ENCODE measurements at regions not wholly inside any gene's neighbourhood (a gene's known extent, or its start where the extent isn't known, plus 50 kb on each side); places are given as distances from the start of the nearest gene placed in this dataset.

DNA sequence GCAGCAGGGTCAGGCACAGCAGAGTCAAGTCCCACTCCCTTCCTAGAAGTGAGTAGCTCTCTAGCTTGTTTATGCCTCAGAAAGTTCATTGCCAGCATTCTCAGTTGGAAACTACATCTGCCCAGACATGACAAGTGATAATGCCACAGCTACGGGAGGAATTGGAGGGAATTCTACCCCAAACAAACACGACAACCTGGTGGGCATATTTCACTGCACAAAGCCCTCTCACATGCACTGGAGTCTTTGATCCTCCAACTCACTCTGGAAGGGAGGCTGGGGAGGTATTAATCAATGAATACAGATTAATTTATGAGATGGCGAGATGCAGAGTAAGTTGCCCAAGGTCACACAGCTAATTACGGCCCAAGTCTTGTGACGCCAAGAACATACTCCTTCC lies 126.0 kb upstream of the MGMT start:
- in situ Hi-C loops (cut with MboI; ENCODE audit: low sequenced_read_pairs, unreplicated experiment), result no loop called here
- DNase-seq (ENCODE audit: low spot score), result no peak
- TF ChIP-seq, protein P1, sequence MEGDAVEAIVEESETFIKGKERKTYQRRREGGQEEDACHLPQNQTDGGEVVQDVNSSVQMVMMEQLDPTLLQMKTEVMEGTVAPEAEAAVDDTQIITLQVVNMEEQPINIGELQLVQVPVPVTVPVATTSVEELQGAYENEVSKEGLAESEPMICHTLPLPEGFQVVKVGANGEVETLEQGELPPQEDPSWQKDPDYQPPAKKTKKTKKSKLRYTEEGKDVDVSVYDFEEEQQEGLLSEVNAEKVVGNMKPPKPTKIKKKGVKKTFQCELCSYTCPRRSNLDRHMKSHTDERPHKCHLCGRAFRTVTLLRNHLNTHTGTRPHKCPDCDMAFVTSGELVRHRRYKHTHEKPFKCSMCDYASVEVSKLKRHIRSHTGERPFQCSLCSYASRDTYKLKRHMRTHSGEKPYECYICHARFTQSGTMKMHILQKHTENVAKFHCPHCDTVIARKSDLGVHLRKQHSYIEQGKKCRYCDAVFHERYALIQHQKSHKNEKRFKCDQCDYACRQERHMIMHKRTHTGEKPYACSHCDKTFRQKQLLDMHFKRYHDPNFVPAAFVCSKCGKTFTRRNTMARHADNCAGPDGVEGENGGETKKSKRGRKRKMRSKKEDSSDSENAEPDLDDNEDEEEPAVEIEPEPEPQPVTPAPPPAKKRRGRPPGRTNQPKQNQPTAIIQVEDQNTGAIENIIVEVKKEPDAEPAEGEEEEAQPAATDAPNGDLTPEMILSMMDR (IDR thresholded peaks at IDR 0.05; ENCODE audit: borderline replicate concordance, control extremely low read depth, extremely low read depth, insufficient read depth, missing control alignments), result no peak

DNA sequence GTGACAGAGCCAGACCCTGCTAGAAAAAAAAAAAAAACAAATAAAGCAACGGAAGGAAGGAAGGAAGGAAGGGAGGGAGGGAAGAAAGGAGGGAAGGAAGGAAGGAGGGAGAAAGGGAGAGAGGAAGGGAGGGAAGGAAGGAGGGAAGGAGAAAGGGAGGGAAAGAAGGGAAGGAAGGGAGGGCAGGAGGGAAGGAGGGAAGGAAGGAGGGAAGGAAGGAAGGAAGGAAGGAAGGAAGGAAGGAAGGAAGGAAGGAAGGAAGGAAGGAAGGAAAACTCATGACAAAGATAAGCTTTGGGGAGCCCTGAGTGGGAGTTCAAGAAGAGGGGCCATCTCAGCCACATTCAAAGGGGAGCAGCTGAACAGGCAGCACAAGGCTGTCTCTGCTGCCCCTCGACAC lies 124.7 kb upstream of the MGMT start:
- TF ChIP-seq, protein P1 (IDR thresholded peaks at IDR 0.05; ENCODE audit: borderline replicate concordance, control extremely low read depth, extremely low read depth, insufficient read depth, missing control alignments), result no peak
- DNase-seq (ENCODE audit: low spot score), result no peak
- in situ Hi-C loops (cut with MboI; ENCODE audit: low sequenced_read_pairs, unreplicated experiment), result no loop called here

- in situ Hi-C loops (cut with MboI; ENCODE audit: low sequenced_read_pairs, unreplicated experiment), result no loop called here
- no peak for DNase-seq (ENCODE audit: low spot score)
- TF ChIP-seq, protein P1 (IDR thresholded peaks at IDR 0.05; ENCODE audit: borderline replicate concordance, control extremely low read depth, extremely low read depth, insufficient read depth, missing control alignments), result no peak
Measured at GRCh38 chr10:129343141-129343540, 123.9 kb upstream of the MGMT start.

DNA sequence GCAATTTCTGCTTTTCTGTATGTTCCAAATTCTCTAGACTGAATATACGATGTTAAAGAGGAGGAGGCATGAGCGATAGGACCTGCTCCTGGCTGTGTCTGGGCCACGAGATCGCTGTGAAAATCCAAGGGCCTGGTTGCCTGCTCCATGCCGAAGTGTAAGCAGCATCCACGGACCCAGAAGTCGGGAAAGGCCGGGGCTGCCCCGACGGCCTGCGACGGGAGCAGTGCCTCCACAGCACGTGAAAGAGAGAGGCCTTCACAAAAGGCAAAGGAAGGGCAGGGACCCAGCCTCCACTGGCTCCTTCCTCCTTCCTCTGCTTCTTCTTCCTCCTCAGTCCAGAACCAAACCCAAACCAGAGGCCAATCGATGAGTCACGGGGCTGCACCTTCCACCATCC lies 122.9 kb upstream of the MGMT start:
- TF ChIP-seq, protein P1 (IDR thresholded peaks at IDR 0.05; ENCODE audit: borderline replicate concordance, control extremely low read depth, extremely low read depth, insufficient read depth, missing control alignments), result no peak
- no peak for DNase-seq (ENCODE audit: low spot score)
- in situ Hi-C loops (cut with MboI; ENCODE audit: low sequenced_read_pairs, unreplicated experiment), result no loop called here

- TF ChIP-seq, protein P1 (IDR thresholded peaks at IDR 0.05; ENCODE audit: borderline replicate concordance, control extremely low read depth, extremely low read depth, insufficient read depth, missing control alignments), result no peak
- no peak for DNase-seq (ENCODE audit: low spot score)
- in situ Hi-C loops (cut with MboI; ENCODE audit: low sequenced_read_pairs, unreplicated experiment), result no loop called here
Measured at GRCh38 chr10:129344731-129345355, 122.2 kb upstream of the MGMT start.

DNA sequence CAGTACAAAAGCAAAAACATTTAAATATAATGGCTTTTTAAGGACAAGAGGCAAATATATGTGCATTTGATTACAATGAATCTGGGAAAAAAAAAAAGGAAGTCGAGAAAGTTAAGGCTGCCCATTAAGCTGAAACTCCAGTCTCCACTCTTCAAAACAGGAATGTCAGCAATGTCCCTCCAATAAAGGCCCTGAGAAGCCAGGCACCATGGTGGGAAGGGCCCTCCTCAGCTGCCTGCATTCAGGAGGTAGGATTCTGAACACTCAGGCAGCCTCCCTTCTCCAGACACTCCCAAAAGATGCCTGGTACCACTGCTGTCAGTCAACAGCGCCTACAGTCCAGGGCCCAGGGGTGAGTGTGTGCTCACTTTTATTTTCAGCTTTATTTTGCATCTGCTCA lies 121.3 kb upstream of the MGMT start:
- DNase-seq (ENCODE audit: low spot score), result no peak
- TF ChIP-seq, protein P1 (IDR thresholded peaks at IDR 0.05; ENCODE audit: borderline replicate concordance, control extremely low read depth, extremely low read depth, insufficient read depth, missing control alignments), result no peak
- in situ Hi-C loops (cut with MboI; ENCODE audit: low sequenced_read_pairs, unreplicated experiment), result no loop called here
